ENCODE measurements at regions not wholly inside any gene's neighbourhood (a gene's known extent, or its start where the extent isn't known, plus 50 kb on each side); places are given as distances from the start of the nearest gene placed in this dataset.

DNA sequence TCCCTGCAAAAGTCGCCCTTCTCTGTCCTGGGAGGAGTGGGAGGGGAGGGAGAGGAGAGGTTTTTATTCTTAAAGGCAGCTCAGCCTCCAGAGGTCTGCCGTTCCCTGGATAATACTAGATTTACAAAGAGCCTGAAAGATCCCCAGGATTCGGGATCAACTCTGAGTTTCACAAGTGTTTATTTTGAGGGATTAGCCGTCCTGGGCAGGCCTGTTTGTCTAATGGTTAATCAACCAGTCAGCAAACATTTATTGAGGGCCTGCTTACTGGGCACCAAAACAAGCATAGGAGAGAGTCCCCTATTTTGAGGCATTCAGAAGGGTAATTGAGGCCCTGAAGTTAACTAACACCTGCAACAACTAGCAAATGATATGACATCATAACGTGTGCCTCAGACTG is 152.6 kb upstream of the SLC1A4 start:
- Histone ChIP-seq H3K9me3 (ENCODE audit: control insufficient read depth, insufficient read depth, low read depth, low read length) (no peaks in the 10 kb centered on the region), H3K27ac (ENCODE audit: low read length) (peak overlapping the region; percentile 62; the same call in 1 of the 2 replicates), H3K27me3 (ENCODE audit: control insufficient read depth, insufficient read depth, low read length) (no peaks in the 10 kb centered on the region), H3K4me3 (ENCODE audit: low read depth in 2 of 2, low read length in 2 of 2) (no peak overlapping the region), H3K4me1 (ENCODE audit: control insufficient read depth, insufficient read depth, low read length) (peaks cover 15% of the 10 kb centered on the region), H3K36me3 (ENCODE audit: control insufficient read depth, insufficient read depth, low read length) (no peaks in the 10 kb centered on the region)
- in situ Hi-C loops (cut with HindIII; ENCODE audit: low pct_unique_long_range_greater_than_20kb, low sequenced_read_pairs): no loop called here
- POLR2A ChIA-PET: no interaction called here
- intact Hi-C loops (cut with micrococcal nuclease; ENCODE audit: unreplicated experiment): no loop called here
- CTCF ChIA-PET: no interaction called here
- no TSS peak for BruUV-seq (replicated peaks)
- ATAC-seq (no peak), DNase-seq (ENCODE audit: low read depth, low spot score) (no peak)
- TF ChIP-seq REST (IDR thresholded peaks at IDR 0.05; ENCODE audit: insufficient read depth in 1 of 2, low read depth in 2 of 2, low read length in 1 of 2): no peak
- TF ChIP-seq SIN3A (IDR thresholded peaks at IDR 0.05; ENCODE audit: borderline replicate concordance, insufficient read depth, low read depth, low read length): no peak
- TF ChIP-seq CTCF (IDR thresholded peaks at IDR 0.05): no peak
- no peak for TF ChIP-seq POLR2AphosphoS5 (IDR thresholded peaks at IDR 0.05; ENCODE audit: low read depth, low read length)
- no peak for TF ChIP-seq TCF7L2 (IDR thresholded peaks at IDR 0.05; ENCODE audit: low read depth, low read length)

DNA sequence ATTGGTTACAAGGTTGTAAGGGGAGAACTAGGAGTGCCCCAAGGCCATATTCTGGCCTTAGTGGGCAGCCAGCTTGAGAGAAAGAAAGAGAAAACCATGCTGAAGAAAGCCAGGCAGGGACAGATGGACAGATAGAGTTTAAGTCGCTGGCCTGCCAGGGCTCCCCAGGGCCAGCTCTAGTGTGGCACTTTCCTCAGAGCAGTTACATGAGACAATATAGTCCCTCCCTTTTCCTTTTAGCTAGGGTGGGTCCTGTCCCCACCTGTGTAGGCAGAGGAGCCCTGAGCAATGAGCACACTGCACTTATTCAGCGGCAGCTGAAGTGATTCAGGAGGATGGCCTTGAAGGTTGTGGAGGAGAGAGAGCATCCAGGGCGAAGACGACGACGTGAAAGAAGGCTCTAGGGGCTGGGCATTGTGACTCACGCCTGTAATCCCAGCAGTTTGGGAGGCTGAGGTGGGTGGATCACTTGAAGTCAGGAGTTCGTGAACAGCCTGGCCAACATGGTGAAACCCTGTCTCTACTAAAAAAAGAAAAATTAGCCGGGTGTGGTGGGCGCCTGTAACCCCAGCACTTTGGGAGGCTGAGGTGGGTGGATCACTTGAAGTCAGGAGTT is 152.0 kb upstream of the SLC1A4 start:
- H3K4me1 ChIP-seq (ENCODE audit: control insufficient read depth, insufficient read depth, low read length): peaks cover 9% of the 10 kb centered on the region
- ATAC-seq (no peak), DNase-seq (ENCODE audit: low read depth, low spot score) (no peak)
- ChIA-PET POLR2A (no interaction called here), CTCF (no interaction called here)
- no peaks in the 10 kb centered on the region for H3K27me3 ChIP-seq (ENCODE audit: control insufficient read depth, insufficient read depth, low read length)
- no peak overlapping the region for H3K4me3 ChIP-seq (ENCODE audit: low read depth in 2 of 2, low read length in 2 of 2)
- BruUV-seq (replicated peaks): no TSS peak
- in situ Hi-C loops (cut with HindIII; ENCODE audit: low pct_unique_long_range_greater_than_20kb, low sequenced_read_pairs): no loop called here
- H3K27ac ChIP-seq (ENCODE audit: low read length): peak overlapping the region; percentile 62; the same call in 1 of the 2 replicates
- intact Hi-C loops (cut with micrococcal nuclease; ENCODE audit: unreplicated experiment): no loop called here
- H3K36me3 ChIP-seq (ENCODE audit: control insufficient read depth, insufficient read depth, low read length): no peaks in the 10 kb centered on the region
- TF ChIP-seq CTCF (IDR thresholded peaks at IDR 0.05): no peak
- TF ChIP-seq SIN3A (IDR thresholded peaks at IDR 0.05; ENCODE audit: borderline replicate concordance, insufficient read depth, low read depth, low read length): no peak
- no peak for TF ChIP-seq TCF7L2 (IDR thresholded peaks at IDR 0.05; ENCODE audit: low read depth, low read length)
- TF ChIP-seq POLR2AphosphoS5 (IDR thresholded peaks at IDR 0.05; ENCODE audit: low read depth, low read length): no peak
- no peak for TF ChIP-seq REST (IDR thresholded peaks at IDR 0.05; ENCODE audit: insufficient read depth in 1 of 2, low read depth in 2 of 2, low read length in 1 of 2)
- no peaks in the 10 kb centered on the region for H3K9me3 ChIP-seq (ENCODE audit: control insufficient read depth, insufficient read depth, low read depth, low read length)
